GM18873 (cell line): ENCODE measurements at regions not wholly inside any gene's neighbourhood (a gene's known extent, or its start where the extent isn't known, plus 50 kb on each side); places are given as distances from the start of the nearest gene placed in this dataset.

ENCODE experiments used
- ATAC-seq: cut with Tn5 transposase; IDR thresholded peaks from one replicate; pipeline ENCODE4 v1.9.1; 2021; ENCODE audit warnings: mild to moderate bottlenecking, moderate library complexity, moderate number of reproducible peaks; ENCODE audit not compliant: unreplicated experiment, low FRiP score

GRCh38 chr3:182375916-182376315 lies 417.4 kb upstream of the ATP11B start:
- ATAC-seq: no peak

- no peak for ATAC-seq
These were observed 411.0 kb upstream of the ATP11B start for GRCh38 chr3:182382112-182382857.

- no peak for ATAC-seq
These were observed 409.1 kb upstream of the ATP11B start for GRCh38 chr3:182384221-182384620.

GRCh38 chr3:182385356-182385755 lies 407.9 kb upstream of the ATP11B start:
- no peak for ATAC-seq

- ATAC-seq: no peak
These were observed 404.8 kb upstream of the ATP11B start for GRCh38 chr3:182388506-182388905.

GRCh38 chr3:182389071-182389815 lies 404.1 kb upstream of the ATP11B start:
- no peak for ATAC-seq

- no peak for ATAC-seq
These were observed 402.9 kb upstream of the ATP11B start for GRCh38 chr3:182390421-182390820.

GRCh38 chr3:182392182-182392937 lies 400.9 kb upstream of the ATP11B start:
- ATAC-seq: no peak

- no peak for ATAC-seq
These were observed 400.2 kb upstream of the ATP11B start for GRCh38 chr3:182393151-182393550.

GRCh38 chr3:182393830-182394367 lies 399.4 kb upstream of the ATP11B start:
- ATAC-seq: no peak

- ATAC-seq: no peak
These were observed 396.1 kb upstream of the ATP11B start for GRCh38 chr3:182397164-182397563.

GRCh38 chr3:182399978-182400737 lies 393.1 kb upstream of the ATP11B start:
- no peak for ATAC-seq

- no peak for ATAC-seq
These were observed 392.5 kb upstream of the ATP11B start for GRCh38 chr3:182400838-182401237.

GRCh38 chr3:182404031-182404430 lies 389.3 kb upstream of the ATP11B start:
- ATAC-seq: no peak

- ATAC-seq: no peak
These were observed 387.5 kb upstream of the ATP11B start for GRCh38 chr3:182405759-182406158.

GRCh38 chr3:182406786-182407185 lies 386.5 kb upstream of the ATP11B start:
- no peak for ATAC-seq

GRCh38 chr3:182410051-182410450 lies 383.3 kb upstream of the ATP11B start:
- ATAC-seq: no peak

GRCh38 chr3:182412066-182412465 lies 381.2 kb upstream of the ATP11B start:
- ATAC-seq: no peak

- no peak for ATAC-seq
These were observed 380.2 kb upstream of the ATP11B start for GRCh38 chr3:182413061-182413460.

- ATAC-seq: no peak
These were observed 379.6 kb upstream of the ATP11B start for GRCh38 chr3:182413682-182414081.
